NCI-H774 (cell line): ENCODE measurements at regions not wholly inside any gene's neighbourhood (a gene's known extent, or its start where the extent isn't known, plus 50 kb on each side); places are given as distances from the start of the nearest gene placed in this dataset.
"Not testable (repeated sequence)": the region's sequence is repeated elsewhere in the genome, so short reads cannot be mapped to it uniquely, and the experiment has no call there.

Experiments
- DNase-seq: peaks from one replicate; lab custom pipeline; 2025; lab: John Stamatoyannopoulos, UW

DNA sequence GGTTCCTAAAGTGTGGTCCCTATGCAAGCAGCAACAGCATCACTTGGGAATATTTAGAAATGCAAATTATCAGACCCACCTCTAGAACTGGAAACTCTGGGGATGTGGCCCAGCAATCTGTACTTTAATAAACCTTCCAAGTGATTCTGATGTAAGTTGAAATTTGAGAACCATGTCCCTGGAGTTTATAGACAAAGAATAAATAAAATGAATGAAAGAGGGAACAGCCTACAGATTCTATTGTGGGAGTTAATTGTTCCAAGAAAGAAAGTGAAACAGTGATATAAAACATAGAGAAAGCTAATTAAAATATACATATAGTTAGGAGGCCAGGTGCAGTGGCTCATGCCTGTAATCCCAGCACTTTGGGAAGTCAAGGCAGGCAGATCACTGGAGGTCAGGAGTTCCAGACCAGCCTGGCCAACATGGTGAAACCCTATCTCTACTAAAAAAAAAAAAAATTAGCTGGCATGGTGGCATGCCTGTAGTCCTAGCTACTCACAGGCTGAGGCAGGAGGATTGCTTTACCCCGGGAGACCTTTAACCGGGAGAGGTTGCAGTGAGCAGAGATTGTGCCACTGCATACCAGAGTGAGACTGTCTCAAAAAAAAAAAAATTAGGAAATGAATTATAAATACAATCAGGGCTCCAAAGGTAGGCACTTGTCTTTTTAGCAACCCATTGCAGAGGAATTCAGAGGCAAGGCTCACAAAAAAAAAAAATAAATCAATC, 507.5 kb downstream of the NAV3 start:
- DNase-seq: no peak

DNA sequence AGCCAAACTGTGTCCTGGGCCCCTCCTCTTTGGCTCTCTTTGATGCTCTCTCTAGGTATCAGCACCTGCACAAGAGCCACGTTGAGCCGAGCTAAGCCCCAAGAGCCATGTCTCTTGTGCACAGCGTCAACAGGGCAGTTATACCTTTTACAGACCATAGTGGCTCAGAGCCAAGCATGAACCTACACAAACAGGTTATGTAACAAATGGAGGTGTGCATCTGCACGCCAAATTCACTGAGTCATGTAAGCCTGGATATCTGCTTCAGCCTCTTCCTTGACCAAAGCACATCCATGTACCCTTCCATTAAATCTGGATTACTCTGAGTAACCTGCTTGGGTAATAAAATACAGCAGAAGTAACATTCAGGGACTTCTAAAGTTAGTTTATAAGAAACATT, 509.7 kb downstream of the NAV3 start:
- DNase-seq: no peak

DNA sequence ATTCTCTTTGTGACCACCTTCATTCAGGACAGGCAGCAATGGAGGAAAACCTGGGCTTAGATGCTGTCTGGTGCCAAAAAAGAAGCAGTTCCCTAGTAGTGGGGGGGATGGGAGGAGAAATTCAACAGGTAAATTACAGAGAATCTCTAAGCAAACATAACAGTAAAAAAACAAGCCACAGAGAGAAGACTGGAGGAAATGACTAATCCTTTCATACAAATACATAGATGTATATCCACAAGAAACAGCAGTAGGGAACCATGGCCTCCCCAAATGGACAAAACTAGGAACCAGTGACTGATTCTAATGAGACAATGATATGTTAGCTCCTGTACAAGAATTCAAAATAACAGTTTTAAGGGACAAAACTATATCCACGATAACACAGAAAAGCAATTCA, 513.0 kb downstream of the NAV3 start:
- DNase-seq: no peak

DNA sequence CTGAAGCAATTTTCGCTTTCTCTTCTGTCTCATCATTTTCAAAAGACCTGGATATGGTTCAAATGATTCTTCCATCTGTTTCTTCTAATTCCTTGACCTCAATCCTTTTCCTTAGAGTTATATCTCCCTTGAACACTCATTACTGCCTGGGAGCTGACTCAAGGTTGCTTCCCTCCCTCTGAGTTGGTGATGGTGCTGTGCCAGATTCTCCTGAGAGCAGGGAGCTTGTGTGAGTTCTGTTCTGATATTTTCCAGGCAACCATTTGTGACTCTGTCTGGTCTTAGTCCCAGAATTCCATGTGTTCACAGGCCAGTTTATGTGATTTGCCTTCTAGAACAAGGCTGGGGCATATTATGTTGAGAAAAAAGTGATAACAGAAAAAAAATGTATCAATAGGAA, 505.1 kb upstream of the SYT1 start:
- no peak for DNase-seq

DNA sequence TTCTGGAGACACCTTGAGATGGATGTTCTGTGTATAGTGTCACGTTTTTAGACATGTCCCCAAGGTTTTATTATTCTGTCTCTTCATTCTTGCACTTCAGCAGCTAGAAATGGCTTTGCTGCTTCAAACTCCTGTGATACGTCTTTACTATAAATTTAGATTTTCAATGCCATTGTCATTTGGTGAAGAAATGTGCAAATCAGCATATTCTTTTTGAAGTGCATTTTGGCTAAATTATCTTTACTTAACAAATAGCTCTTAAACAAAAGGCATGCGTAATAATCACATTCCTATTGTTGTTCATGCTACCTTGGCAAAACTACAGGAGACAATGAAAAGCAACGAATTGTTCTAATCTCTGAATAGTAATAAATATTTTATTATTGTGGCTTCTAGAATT, 502.9 kb upstream of the SYT1 start:
- DNase-seq: no peak

DNA sequence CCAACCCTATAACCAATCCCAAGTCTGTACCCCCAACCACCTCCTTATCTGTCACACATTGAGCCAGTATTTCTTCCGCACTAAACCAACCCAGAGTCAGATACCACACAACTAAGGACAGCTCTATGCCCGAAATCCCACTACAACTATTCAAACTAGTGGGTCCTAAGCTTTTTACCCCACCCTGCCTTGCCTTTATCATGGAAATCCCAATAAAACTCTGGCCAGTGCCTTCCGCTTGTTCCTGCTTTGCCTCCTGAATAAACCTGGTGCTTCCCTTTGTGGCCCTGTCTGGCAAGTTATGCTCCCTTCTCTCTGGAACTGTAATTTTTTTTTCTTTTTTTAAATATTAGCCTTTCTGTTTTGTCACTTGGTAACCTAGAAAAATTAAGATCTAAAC, 493.3 kb upstream of the SYT1 start:
- no peak for DNase-seq

DNA sequence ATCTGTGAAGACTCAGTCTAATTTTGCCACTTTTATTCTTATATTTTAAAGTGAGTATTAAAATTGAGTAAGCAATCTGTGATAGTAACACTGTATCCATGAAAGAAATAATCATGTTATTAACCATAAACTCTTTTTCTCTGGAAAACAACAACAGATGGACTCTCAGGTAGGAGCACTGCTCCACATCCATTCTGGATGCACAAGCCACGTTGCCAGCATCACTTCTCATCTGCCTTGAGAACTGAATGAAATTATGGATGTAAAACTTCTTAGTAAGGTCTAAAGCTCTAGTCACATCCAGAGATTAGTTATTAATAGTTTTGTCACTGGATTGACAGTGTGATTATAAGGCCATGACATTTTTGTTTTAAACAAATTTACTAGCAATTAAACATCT, 489.1 kb upstream of the SYT1 start:
- DNase-seq: no peak

DNA sequence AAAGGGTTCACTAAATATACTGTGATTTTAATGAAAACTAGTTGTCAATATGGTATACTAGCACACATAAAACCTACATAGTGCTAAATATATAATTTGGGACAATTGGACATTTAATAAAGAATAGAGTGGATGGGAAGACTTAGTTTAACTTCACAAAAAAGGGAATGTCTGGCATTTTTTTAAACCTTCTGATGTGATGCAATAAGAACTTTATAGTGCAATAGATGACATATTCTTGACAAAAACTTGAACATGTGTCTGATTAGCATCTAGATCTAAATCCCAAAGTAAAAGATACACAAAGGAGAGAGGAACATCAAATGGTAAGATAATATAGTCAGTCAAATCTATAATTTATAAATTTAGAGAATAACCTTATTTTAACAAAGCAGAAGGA, 488.3 kb upstream of the SYT1 start:
- DNase-seq: no peak

DNA sequence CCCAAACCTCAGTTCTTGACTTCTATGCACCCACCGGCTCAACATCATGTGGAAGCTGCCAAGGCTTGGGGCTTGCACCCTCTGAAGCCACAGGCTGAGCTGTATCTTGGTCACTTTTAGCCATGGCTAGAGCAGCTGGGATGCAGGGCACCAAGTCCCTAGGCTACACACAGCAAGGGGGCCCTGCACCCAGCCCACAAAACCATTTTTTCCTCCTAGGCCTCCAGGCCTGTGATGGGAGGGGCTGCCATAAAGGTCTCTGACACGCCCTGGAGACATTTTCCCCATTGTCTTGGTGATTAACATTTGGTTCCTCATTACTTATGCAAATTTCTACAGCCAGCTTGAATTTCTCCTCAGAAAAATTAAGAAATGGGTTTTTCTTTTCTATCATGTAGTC, 485.5 kb upstream of the SYT1 start:
- DNase-seq: not testable (repeated sequence)

DNA sequence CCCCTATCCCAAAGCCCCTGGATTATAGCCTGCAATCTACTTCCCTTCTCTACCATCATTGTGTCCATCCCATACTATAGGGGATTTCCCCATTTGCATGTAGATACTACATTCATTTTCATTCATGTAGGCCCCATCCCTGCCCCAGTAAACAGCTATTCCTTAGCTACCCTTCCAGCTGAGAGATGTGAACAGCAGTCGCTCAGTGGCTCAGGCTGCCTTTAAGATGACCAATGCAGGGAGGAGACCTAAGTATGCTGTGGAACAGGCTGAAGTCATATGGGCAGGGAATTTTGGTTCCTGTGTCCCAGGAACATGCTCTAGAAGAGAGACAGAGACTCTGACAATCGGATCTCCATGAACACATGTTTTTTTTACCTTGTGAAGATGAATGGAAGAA, 481.2 kb upstream of the SYT1 start:
- DNase-seq: no peak

DNA sequence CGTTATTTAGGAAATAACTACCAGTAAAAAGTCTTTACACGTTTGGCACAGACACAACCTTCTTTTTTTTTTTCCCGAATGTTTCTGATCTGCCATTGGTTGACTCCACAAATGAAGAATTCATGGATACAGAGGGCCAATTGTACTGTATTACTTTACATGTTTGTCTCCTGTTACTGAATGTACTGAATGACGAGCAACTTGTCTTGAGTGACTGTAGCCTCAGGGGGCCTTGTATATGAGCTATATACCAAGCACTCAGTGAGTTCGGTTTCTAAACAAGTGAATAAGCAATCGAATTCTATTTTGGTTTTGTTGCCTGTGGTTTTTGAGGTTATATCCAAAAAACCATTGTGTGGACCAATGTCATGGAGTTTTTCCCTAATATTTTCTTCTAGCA, 480.0 kb upstream of the SYT1 start:
- no peak for DNase-seq

DNA sequence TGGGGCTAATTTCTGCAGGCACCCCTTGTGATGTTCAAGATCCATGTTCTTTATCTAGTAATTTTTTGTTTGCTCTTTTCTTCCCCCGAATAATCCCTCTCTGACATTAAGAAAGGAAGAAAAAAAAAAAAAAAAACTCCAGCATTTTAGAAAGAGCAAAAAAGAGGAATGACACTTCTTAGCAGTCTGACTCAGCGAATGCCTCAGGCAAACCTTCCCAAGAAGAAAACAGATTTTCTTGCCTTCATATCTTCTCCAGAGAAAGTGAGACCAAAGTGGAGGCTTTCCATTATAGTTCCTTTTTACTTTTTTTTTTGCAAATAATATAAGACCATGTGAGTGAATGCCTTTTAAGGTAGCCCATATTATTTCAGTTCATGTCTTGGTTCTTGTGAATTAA, 479.0 kb upstream of the SYT1 start:
- no peak for DNase-seq

DNA sequence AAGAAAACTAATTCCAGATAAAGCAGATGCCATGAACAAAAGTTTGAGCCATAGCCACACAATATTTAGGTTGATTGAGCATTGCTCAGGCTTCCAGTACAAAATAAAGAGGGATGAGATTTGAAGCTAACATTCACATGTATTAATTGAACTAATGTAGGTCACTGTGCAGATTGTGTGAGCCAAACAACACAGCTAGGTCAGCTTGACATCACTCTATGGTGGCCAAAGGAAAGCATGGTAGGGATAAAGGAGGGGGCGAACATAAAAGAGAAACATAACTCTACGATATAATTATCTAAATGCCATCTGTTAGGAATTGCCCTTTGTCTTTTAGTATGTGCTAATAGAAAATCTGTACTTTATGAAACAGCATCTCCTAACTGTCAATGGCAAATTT, 477.7 kb upstream of the SYT1 start:
- DNase-seq: no peak

DNA sequence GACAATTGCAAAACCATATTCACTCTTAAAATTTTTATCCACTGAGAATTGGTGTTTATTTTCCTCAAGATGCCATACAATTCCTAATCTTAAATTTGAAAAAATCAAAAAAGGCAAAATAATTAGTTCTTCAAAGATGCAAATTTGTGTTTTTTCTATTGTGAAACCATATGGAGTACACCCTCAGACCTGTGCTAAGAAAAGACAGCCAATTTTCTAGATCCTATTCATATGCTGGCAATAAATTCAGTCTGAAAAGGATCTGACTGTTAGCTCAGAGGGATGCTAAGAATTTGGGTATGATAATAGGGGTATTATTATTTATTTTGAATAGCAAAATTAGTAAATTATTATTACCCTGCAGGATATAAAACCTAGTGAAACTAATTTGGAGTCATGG, 476.9 kb upstream of the SYT1 start:
- no peak for DNase-seq

DNA sequence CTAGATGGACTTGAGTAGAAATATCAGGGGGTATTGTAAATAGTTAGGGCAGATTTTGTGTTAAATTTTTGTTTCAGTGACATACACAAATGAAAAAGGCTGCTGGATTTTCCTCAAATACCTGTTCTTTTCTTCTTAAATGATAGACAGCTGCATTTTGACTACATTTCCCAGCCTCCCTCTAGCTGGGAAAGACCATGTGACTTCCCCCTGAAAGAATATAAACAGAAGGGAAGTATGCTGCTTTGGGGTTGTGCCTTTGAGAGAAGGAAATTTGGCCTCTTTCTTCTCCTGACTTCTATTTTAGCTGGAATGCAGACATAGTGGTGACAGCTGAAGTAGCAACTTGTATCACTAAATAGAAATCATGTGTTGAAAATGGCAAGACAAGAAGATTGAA, 476.1 kb upstream of the SYT1 start:
- no peak for DNase-seq

DNA sequence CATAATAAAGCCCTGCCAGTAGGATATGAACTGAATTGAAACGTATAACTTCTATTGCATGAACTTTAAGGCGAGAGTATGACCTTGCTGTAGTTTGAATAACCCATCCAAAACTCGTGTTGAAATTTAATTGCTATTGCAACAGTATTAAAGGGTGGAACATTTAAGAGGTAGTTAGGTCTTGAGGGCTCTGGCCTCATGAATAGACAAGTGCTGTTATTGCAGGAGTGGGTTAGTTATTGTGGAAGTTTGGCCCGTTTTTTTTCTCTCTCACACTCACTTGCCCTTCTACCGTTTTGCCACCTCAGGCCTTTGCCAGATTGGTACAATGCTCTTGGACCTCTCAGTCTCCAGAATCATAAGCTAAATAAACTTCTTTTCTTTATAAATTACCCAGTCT, 473.7 kb upstream of the SYT1 start:
- DNase-seq: no peak

DNA sequence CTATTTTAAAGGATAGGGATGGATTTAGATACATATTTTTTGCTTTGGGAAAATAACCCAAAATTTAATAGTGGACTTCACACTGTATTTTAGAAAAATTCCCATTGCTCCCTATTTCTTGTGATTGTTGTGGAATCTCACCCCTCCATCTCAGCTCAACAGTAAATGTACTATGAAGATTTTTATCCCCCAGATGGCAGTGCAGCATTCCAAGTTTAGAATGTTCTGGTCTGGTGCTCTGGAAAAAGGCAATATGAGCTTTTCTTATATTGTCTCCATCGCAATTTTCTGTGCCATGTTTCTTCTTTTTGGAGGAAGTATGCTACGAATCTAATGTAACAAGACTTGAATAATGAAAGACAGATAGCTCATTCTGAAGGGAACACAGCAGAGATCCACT, 471.7 kb upstream of the SYT1 start:
- DNase-seq: no peak

DNA sequence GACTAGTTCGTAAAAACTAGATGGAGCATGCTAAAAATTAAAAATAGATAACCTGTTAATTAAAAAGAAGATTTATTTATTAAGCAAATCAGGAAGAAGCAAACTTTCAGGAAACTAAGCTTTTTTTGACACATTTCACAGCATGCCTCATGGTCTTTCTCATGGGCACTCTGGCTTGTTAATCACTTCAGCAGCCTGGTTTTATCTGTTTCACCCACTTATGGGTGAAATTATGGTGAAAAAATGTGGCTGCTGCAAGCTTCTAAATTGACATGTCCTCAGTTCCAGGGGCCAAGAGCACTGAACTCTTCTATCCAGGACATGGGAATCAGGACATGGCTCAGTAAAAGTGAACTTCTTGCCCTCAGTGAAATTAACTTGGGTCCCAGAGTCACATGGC, 468.6 kb upstream of the SYT1 start:
- no peak for DNase-seq

DNA sequence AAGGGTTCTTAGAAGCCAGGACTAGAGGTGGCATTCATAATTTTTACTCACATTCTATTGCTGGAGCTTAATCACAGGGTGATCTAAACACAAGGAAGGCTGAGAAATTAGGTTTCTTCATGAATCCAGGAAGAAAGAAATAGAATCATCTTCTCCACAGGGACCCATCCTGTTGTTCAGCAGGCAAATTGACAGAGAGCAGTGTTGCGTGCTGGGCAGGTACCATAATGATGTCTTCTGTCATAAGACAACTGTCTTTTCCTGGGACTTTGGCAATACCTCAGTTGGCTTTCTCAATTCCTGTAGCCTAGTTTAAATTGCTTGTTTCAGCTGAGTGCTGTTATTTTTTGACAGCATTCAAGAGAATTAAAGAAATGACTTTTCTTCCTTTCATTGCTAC, 468.0 kb upstream of the SYT1 start:
- no peak for DNase-seq

DNA sequence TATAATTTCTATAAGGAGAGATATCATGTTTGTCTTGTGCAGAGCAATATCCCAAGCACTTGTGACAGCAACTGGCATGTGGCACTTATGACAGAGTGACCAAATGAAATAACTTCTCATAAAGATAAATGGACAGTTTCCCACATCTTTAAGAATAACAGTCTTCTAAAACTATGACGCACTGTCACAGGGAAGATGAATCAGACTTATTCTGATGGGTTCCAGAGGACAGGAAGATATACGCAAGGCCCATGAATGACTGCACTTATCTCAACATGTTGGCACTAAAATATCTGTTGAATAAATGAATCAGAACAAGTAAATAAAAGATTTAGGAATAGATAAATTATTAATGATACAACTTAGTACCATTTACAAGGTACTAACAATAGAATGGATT, 465.8 kb upstream of the SYT1 start:
- DNase-seq: no peak

DNA sequence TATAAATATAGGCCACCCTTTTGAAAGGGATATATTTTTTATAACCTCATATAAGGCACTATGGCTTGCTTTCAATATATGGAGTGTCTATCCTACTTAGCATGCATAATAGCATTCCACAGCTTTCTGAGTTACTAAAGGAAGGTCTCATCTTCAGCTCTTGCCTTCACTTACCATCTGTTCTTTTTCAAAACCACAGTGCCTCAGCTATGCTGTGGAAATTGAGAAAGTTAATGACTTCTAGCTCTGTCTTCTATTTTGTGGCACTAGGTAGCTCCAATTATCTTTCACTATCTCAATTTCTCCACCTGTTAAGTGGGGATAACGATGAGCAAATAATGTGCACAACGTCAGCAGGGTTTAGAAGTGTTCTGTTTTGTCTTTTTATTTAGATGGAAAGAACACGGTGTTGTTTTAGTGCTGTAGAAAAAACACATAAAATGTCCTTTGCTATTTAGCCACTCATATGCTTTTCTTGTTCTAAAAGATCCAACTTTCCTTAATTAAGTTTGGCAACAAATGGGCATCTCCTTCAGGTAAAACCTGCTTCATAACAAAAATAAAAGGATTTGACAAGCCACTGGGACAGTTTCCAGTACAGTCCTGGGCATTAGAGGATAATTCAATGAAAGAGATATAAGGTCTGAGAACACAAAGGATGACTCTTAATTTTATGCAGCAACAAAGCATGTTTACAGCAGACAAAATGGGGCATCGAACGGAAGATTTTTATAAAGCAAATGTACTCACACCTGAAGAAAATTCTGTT, 462.0 kb upstream of the SYT1 start:
- no peak for DNase-seq

DNA sequence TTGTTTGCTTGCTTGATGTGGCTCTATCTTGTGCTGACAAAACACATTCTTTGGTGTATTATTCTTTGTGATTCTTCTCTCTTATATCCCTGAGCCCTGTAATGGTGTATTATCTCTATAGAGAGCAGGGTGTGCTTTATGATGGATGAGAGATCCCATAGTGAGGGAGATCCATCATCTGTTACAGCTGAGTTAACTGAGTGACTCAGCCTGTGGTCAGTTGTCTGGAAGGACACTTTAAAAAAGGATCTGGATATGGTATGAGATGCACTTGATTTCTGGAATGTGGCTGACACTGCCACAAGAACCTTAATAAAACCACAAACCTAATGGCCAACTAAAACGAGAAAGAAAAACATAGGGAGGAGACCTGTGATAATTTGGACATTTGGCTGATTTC, 461.4 kb upstream of the SYT1 start:
- DNase-seq: no peak

DNA sequence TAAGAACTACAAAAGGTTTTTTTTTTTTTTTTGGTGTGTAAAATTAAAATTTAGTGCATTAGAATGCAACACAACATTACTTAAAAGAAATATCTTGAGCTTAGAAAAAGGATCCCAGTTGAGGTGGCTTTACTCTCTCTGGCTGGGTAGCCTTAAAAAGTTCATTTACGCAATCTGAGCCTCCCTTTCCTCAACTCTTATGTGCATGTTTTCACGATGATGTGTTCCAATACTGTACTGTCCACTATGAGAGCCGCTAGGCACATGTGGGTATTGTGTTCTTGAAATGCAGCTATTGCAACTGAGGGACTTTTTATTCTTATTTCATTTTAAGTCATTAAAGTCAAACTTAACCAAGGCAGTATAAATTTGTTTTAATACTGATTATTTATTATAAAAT, 460.9 kb upstream of the SYT1 start:
- DNase-seq: no peak

DNA sequence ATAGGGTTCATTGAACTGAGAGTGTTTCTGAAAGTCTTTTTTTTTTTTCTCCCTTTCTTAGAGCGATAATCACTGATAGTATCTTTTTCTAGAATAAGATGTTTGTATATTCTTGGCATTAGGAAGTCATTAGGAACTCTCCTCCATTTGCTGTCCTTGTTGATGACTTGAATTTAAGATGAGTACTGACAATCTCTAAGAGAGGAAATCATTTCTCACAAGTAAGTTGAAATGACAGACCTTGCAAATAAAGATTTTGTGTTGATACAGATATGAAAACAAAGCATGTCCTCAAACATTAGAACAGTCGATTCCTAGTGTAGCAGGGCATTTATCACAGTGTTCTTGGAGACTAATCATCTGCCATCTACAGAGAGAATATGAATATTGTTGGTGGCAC, 458.4 kb upstream of the SYT1 start:
- DNase-seq: no peak
